NCI-H146 (cell line): ENCODE measurements at regions not wholly inside any gene's neighbourhood (a gene's known extent, or its start where the extent isn't known, plus 50 kb on each side); places are given as distances from the start of the nearest gene placed in this dataset.

Experiments
- DNase-seq: peaks from one replicate; lab custom pipeline; 2025; lab: John Stamatoyannopoulos, UW

- no peak for DNase-seq
Observed at GRCh38 chr5:167709625-167710024, 581.8 kb upstream of the WWC1 start.

- DNase-seq: no peak
Observed at GRCh38 chr5:167710444-167711073, 580.9 kb upstream of the WWC1 start.

- no peak for DNase-seq
Observed at GRCh38 chr5:167712986-167713585, 578.4 kb upstream of the WWC1 start.

GRCh38 chr5:167713896-167714295 lies 577.5 kb upstream of the WWC1 start:
- no peak for DNase-seq

- no peak for DNase-seq
Observed at GRCh38 chr5:167716126-167716775, 575.2 kb upstream of the WWC1 start.

GRCh38 chr5:167720259-167720658 lies 571.2 kb upstream of the WWC1 start:
- DNase-seq: no peak

GRCh38 chr5:167720676-167721260 lies 570.7 kb upstream of the WWC1 start:
- no peak for DNase-seq

- no peak for DNase-seq
Observed at GRCh38 chr5:167721926-167722440, 569.5 kb upstream of the WWC1 start.

- peak; percentile 40 for DNase-seq
Observed at GRCh38 chr5:167723254-167723871, 568.1 kb upstream of the WWC1 start.

GRCh38 chr5:167725264-167725663 lies 566.2 kb upstream of the WWC1 start:
- no peak for DNase-seq

GRCh38 chr5:167725741-167726140 lies 565.7 kb upstream of the WWC1 start:
- DNase-seq: no peak

GRCh38 chr5:167726642-167727041 lies 564.8 kb upstream of the WWC1 start:
- DNase-seq: no peak

- DNase-seq: no peak
Observed at GRCh38 chr5:167730121-167730520, 561.3 kb upstream of the WWC1 start.

GRCh38 chr5:167730656-167731055 lies 560.8 kb upstream of the WWC1 start:
- DNase-seq: no peak

- DNase-seq: no peak
Observed at GRCh38 chr5:167731951-167732350, 559.5 kb upstream of the WWC1 start.

GRCh38 chr5:167732499-167732898 lies 558.9 kb upstream of the WWC1 start:
- DNase-seq: no peak

GRCh38 chr5:167736992-167737391 lies 554.5 kb upstream of the WWC1 start:
- DNase-seq: no peak

GRCh38 chr5:167743695-167744464 lies 547.6 kb upstream of the WWC1 start:
- DNase-seq: no peak

- no peak for DNase-seq
Observed at GRCh38 chr5:167745868-167746267, 545.6 kb upstream of the WWC1 start.

- no peak for DNase-seq
Observed at GRCh38 chr5:167750586-167750985, 540.9 kb upstream of the WWC1 start.

- no peak for DNase-seq
Observed at GRCh38 chr5:167752936-167753335, 538.5 kb upstream of the WWC1 start.
